IMR-90 (cell line): ENCODE measurements at regions not wholly inside any gene's neighbourhood (a gene's known extent, or its start where the extent isn't known, plus 50 kb on each side); places are given as distances from the start of the nearest gene placed in this dataset.
"Not testable (repeated sequence)": the region's sequence is repeated elsewhere in the genome, so short reads cannot be mapped to it uniquely, and the experiment has no call there.

ENCODE experiments used
- ATAC-seq: fragments of 200-7000 bp; cut with Tn5 transposase; 2 replicates; pipeline ENCODE4 v1.9.1; 2020; ENCODE audit warnings: low read depth, mild to moderate bottlenecking, moderate library complexity
- BruUV-seq: library from RNA; stranded (reverse); fragments of 400-500 nt; replicated peaks from 2 replicates; lab custom pipeline; 2021; lab: Mats Ljungman, UMichigan
- CTCF ChIA-PET: fragments of 300-600 bp; formaldehyde crosslinking; extraction: SDS; loops from one replicate; lab custom pipeline; 2021; ENCODE audit warnings: antibody characterized with exemption; lab: Yijun Ruan, JAX
- POLR2A ChIA-PET: fragments of 300-600 bp; sonication (Branson Sonifier 250); formaldehyde crosslinking; loops from one replicate; lab custom pipeline; 2022; ENCODE audit warnings: antibody characterized with exemption; ENCODE audit not compliant: unreplicated experiment; lab: Charles Lee
- DNase-seq: peaks from one replicate; pipeline ENCODE4 v3.0.0; 2013
- H2AFZ ChIP-seq: replicated peaks from 2 replicates; pipeline ENCODE3; 2013; ENCODE audit warnings: low read length, mild to moderate bottlenecking; ENCODE audit not compliant: poor library complexity
- H2AK5ac ChIP-seq: 2 replicates; pipeline ENCODE4 v1.6.1; 2013; ENCODE audit warnings: low read depth, low read length, inconsistent platforms
- H2AK9ac ChIP-seq: replicated peaks from 2 replicates; pipeline ENCODE3; 2013; ENCODE audit warnings: mild to moderate bottlenecking, low read depth, low read length, moderate library complexity; ENCODE audit not compliant: poor library complexity
- H2BK120ac ChIP-seq: 2 replicates; pipeline ENCODE4 v1.6.1; 2013; ENCODE audit warnings: low read depth, low read length, inconsistent platforms
- H2BK15ac ChIP-seq: 3 replicates; pipeline ENCODE4 v1.6.1; 2013; ENCODE audit warnings: low read depth, low read length, inconsistent platforms
- H2BK20ac ChIP-seq: 2 replicates; pipeline ENCODE4 v1.6.1; 2013; ENCODE audit warnings: low read depth, mild to moderate bottlenecking, inconsistent platforms, low read length, moderate library complexity
- H2BK5ac ChIP-seq: 2 replicates; pipeline ENCODE4 v1.6.1; 2013; ENCODE audit warnings: mild to moderate bottlenecking, low read depth, low read length, inconsistent platforms; ENCODE audit not compliant: poor library complexity, severe bottlenecking
- H3K14ac ChIP-seq: replicated peaks from 2 replicates; pipeline ENCODE4 v1.6.1; 2013; ENCODE audit warnings: low read depth, low read length, inconsistent platforms
- H3K18ac ChIP-seq: 2 replicates; pipeline ENCODE4 v1.6.1; 2013; ENCODE audit warnings: low read depth, low read length, control low read depth
- H3K23ac ChIP-seq: 2 replicates; pipeline ENCODE4 v1.6.1; 2013; ENCODE audit warnings: low read depth, low read length, inconsistent platforms
- H3K27ac ChIP-seq: 2 replicates; pipeline ENCODE4 v1.5.1; 2013; ENCODE audit warnings: mild to moderate bottlenecking, control low read depth, low read length; ENCODE audit not compliant: insufficient read depth
- H3K27me3 ChIP-seq: 2 replicates; pipeline ENCODE4 v1.6.1; 2013; ENCODE audit warnings: low read length; ENCODE audit not compliant: control insufficient read depth, insufficient read depth
- H3K36me3 ChIP-seq: 2 replicates; pipeline ENCODE4 v1.6.1; 2013; ENCODE audit warnings: low read length, mixed read lengths; ENCODE audit not compliant: control insufficient read depth, insufficient read depth
- H3K4ac ChIP-seq: 2 replicates; pipeline ENCODE4 v1.6.1; 2013; ENCODE audit warnings: low read depth, low read length, inconsistent platforms
- H3K4me1 ChIP-seq: 2 replicates; pipeline ENCODE4 v1.6.1; 2013; ENCODE audit warnings: low read length, mixed read lengths; ENCODE audit not compliant: control insufficient read depth, insufficient read depth
- H3K4me2 ChIP-seq: 2 replicates; pipeline ENCODE4 v1.6.1; 2013; ENCODE audit warnings: low read depth, mild to moderate bottlenecking, control low read depth, low read length, moderate library complexity
- H3K4me3 ChIP-seq: 2 replicates; pipeline ENCODE4 v1.5.1; 2013; ENCODE audit warnings: low read depth, mild to moderate bottlenecking, control low read depth, low read length, moderate library complexity; ENCODE audit not compliant: insufficient read depth
- H3K56ac ChIP-seq: 2 replicates; pipeline ENCODE4 v1.6.1; 2013; ENCODE audit warnings: low read length, inconsistent platforms; ENCODE audit not compliant: insufficient read depth; ENCODE audit errors: extremely low read depth
- H3K79me1 ChIP-seq, 2 experiments: 2 replicates each; pipeline ENCODE4 v1.6.1; 2013; ENCODE audit warnings: low read length in 2 of 2, inconsistent platforms in 1 of 2, low read depth in 1 of 2
- H3K9ac ChIP-seq: 2 replicates; pipeline ENCODE4 v1.6.1; 2013; ENCODE audit warnings: low read depth, low read length, control low read depth
- H3K9me1 ChIP-seq: 2 replicates; pipeline ENCODE4 v1.6.1; 2013; ENCODE audit warnings: low read length, inconsistent platforms; ENCODE audit not compliant: insufficient read depth
- H3K9me3 ChIP-seq: 2 replicates; pipeline ENCODE4 v1.6.1; 2013; ENCODE audit warnings: low read length; ENCODE audit not compliant: control insufficient read depth, insufficient read depth
- H4K20me1 ChIP-seq: 2 replicates; pipeline ENCODE4 v1.6.1; 2013; ENCODE audit warnings: low read length, inconsistent platforms; ENCODE audit not compliant: insufficient read depth
- H4K5ac ChIP-seq: 2 replicates; pipeline ENCODE4 v1.6.1; 2013; ENCODE audit warnings: mild to moderate bottlenecking, low read depth, low read length, control low read depth
- H4K8ac ChIP-seq, 2 experiments: 2 replicates each; pipeline ENCODE4 v1.6.1; 2013; ENCODE audit warnings: low read depth in 2 of 2, low read length in 2 of 2, control low read depth in 1 of 2, inconsistent platforms in 1 of 2
- H4K91ac ChIP-seq: 2 replicates; pipeline ENCODE4 v1.6.1; 2013; ENCODE audit warnings: low read depth, low read length, inconsistent platforms; ENCODE audit not compliant: insufficient read depth
- WGBS, 2 experiments: methylation state at CpG; one replicate each; pipeline versions ENCODE4 v1.1.5 to v1.1.7; 2013; ENCODE audit warnings: missing lambda C conversion rate in 2 of 2; ENCODE audit not compliant: insufficient read length in 1 of 2; ENCODE audit errors: extremely low coverage in 2 of 2; 5-methylcytosine and 5-hydroxymethylcytosine counted together
- dilution Hi-C: fragments of 300-500 bp; cut with HindIII; formaldehyde crosslinking; loops from one replicate; pipeline ENCODE4 v1.14.3; 2018; ENCODE audit warnings: low sequenced_read_pairs; ENCODE audit not compliant: unreplicated experiment
- in situ Hi-C: fragments of 300-500 bp; cut with MboI; formaldehyde crosslinking; loops from 3 replicates; pipeline ENCODE4 v1.14.3; 2019; ENCODE audit warnings: low sequenced_read_pairs, inconsistent platforms, mixed read lengths
- intact Hi-C: fragments of 100-400 bp; cut with micrococcal nuclease; formaldehyde crosslinking; loops from 2 replicates; pipeline ENCODE4 v1.10.0; 2022

DNA sequence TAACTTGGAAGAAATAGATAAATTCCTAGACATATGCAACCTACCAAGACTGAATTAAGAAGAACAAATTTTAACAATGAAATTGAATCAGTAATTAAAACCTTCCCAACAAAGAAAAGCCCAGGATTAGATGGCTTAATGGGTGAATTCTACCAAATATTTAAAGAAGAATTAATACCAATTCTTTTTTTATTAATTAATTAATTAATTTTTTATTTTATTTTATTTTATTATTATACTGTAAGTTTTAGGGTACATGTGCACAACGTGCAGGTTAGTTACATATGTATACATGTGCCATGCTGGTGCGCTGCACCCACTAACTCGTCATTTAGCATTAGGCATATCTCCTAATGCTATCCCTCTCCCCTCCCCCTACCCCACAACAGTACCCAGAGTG, 248.4 kb upstream of the MSX2 start:
- CTCF ChIA-PET, H3K4me1 ChIP-seq, H3K79me1 ChIP-seq, H4K91ac ChIP-seq, H3K9ac ChIP-seq, H3K14ac ChIP-seq, DNase-seq, H4K5ac ChIP-seq, H2BK5ac ChIP-seq, H3K23ac ChIP-seq, H3K27me3 ChIP-seq, in situ Hi-C loops, H3K36me3 ChIP-seq, dilution Hi-C loops, H3K9me3 ChIP-seq, H3K4me2 ChIP-seq, H2BK20ac ChIP-seq, H3K27ac ChIP-seq, H2AK5ac ChIP-seq, H2AK9ac ChIP-seq, H4K20me1 ChIP-seq, H3K4me3 ChIP-seq, H3K18ac ChIP-seq, H2BK120ac ChIP-seq, H2AFZ ChIP-seq, ATAC-seq, H3K4ac ChIP-seq, intact Hi-C loops, H3K9me1 ChIP-seq, H2BK15ac ChIP-seq, H3K56ac ChIP-seq, POLR2A ChIA-PET, H4K8ac ChIP-seq, BruUV-seq: not testable (repeated sequence)
- no CpG with 5 or more reads among the region's 3 CpGs for WGBS, 2 experiments
